HG03521 (cell line): ENCODE measurements at regions not wholly inside any gene's neighbourhood (a gene's known extent, or its start where the extent isn't known, plus 50 kb on each side); places are given as distances from the start of the nearest gene placed in this dataset.

ENCODE experiments used
- ATAC-seq: cut with Tn5 transposase; IDR thresholded peaks from one replicate; pipeline ENCODE4 v1.9.1; 2021; ENCODE audit warnings: mild to moderate bottlenecking, moderate library complexity; ENCODE audit not compliant: unreplicated experiment

GRCh38 chr10:113402602-113403001, 150.3 kb upstream of the HABP2 start:
- ATAC-seq: no peak

GRCh38 chr10:113407218-113407617, 145.6 kb upstream of the HABP2 start:
- no peak for ATAC-seq

GRCh38 chr10:113409175-113409574, 143.7 kb upstream of the HABP2 start:
- no peak for ATAC-seq

- ATAC-seq: no peak
Measured at GRCh38 chr10:113410618-113411017, 142.2 kb upstream of the HABP2 start.

GRCh38 chr10:113411456-113411855, 141.4 kb upstream of the HABP2 start:
- ATAC-seq: no peak

GRCh38 chr10:113412161-113412560, 140.7 kb upstream of the HABP2 start:
- no peak for ATAC-seq

GRCh38 chr10:113414543-113414942, 138.3 kb upstream of the HABP2 start:
- ATAC-seq: no peak

- no peak for ATAC-seq
Measured at GRCh38 chr10:113415246-113415645, 137.6 kb upstream of the HABP2 start.

- no peak for ATAC-seq
Measured at GRCh38 chr10:113420057-113420732, 132.7 kb upstream of the HABP2 start.

GRCh38 chr10:113420733-113421675, 131.8 kb upstream of the HABP2 start:
- no peak for ATAC-seq

GRCh38 chr10:113422371-113422770, 130.5 kb upstream of the HABP2 start:
- no peak for ATAC-seq

- no peak for ATAC-seq
Measured at GRCh38 chr10:113423981-113424721, 128.7 kb upstream of the HABP2 start.

GRCh38 chr10:113425008-113425407, 127.8 kb upstream of the HABP2 start:
- no peak for ATAC-seq

- no peak for ATAC-seq
Measured at GRCh38 chr10:113425541-113425951, 127.3 kb upstream of the HABP2 start.

- no peak for ATAC-seq
Measured at GRCh38 chr10:113426181-113426877, 126.5 kb upstream of the HABP2 start.

- ATAC-seq: no peak
Measured at GRCh38 chr10:113427236-113427735, 125.6 kb upstream of the HABP2 start.

GRCh38 chr10:113427811-113428558, 124.9 kb upstream of the HABP2 start:
- no peak for ATAC-seq

GRCh38 chr10:113430634-113431397, 122.0 kb upstream of the HABP2 start:
- no peak for ATAC-seq
